Nephron progenitor cell (in vitro differentiated cells): ENCODE measurements at regions not wholly inside any gene's neighbourhood (a gene's known extent, or its start where the extent isn't known, plus 50 kb on each side); places are given as distances from the start of the nearest gene placed in this dataset.

Experiments
- DNase-seq: peaks from one replicate; pipeline ENCODE4 v3.0.0; 2021
- H3K27ac Mint-ChIP-seq: 2 replicates; pipeline ENCODE4 v1.8.0; 2021; ENCODE audit warnings: mild to moderate bottlenecking, moderate library complexity, mixed read lengths
- H3K27me3 Mint-ChIP-seq: 2 replicates; pipeline ENCODE4 v1.8.0; 2021; ENCODE audit warnings: mild to moderate bottlenecking, low read depth, mixed read lengths; ENCODE audit not compliant: poor library complexity
- H3K36me3 Mint-ChIP-seq: 2 replicates; pipeline ENCODE4 v1.8.0; 2021; ENCODE audit warnings: low read depth, mixed read lengths
- H3K4me1 Mint-ChIP-seq: 2 replicates; pipeline ENCODE4 v1.8.0; 2021; ENCODE audit warnings: mixed read lengths
- H3K4me3 Mint-ChIP-seq: 2 replicates; pipeline ENCODE4 v1.8.0; 2021; ENCODE audit warnings: mild to moderate bottlenecking, moderate library complexity, mixed read lengths
- H3K9me3 Mint-ChIP-seq: 2 replicates; pipeline ENCODE4 v1.8.0; 2021; ENCODE audit warnings: mild to moderate bottlenecking, moderate library complexity, mixed read lengths
- CTCF ChIP-seq: fragments of 200-600 bp; sonication (generic); IDR thresholded peaks from 2 replicates; pipeline ENCODE4 v1.5.0; 2021; ENCODE audit warnings: antibody characterized with exemption

- Mint-ChIP-seq H3K27me3 (no peaks in the 10 kb centered on the region), H3K27ac (no peak overlapping the region), H3K9me3 (peaks cover 6% of the 10 kb centered on the region), H3K4me3 (no peak overlapping the region), H3K4me1 (peaks cover 4% of the 10 kb centered on the region), H3K36me3 (no peaks in the 10 kb centered on the region)
- DNase-seq = no peak
- TF ChIP-seq CTCF = no peak
Measured at GRCh38 chr13:53775807-53776206, 747.2 kb downstream of the OLFM4 start.

GRCh38 chr13:53778937-53779336 is 750.3 kb downstream of the OLFM4 start:
- Mint-ChIP-seq H3K4me1 (peaks cover 33% of the 10 kb centered on the region), H3K27ac (no peak overlapping the region), H3K36me3 (no peaks in the 10 kb centered on the region), H3K27me3 (no peaks in the 10 kb centered on the region), H3K4me3 (no peak overlapping the region), H3K9me3 (no peaks in the 10 kb centered on the region)
- no peak for DNase-seq
- TF ChIP-seq CTCF = no peak

GRCh38 chr13:53781941-53782340 is 753.3 kb downstream of the OLFM4 start:
- peak; percentile 8 for DNase-seq
- TF ChIP-seq CTCF = no peak
- peak overlapping the region; percentile 70 for H3K4me3 Mint-ChIP-seq
- H3K27ac Mint-ChIP-seq = no peak overlapping the region
- H3K36me3 Mint-ChIP-seq = no peaks in the 10 kb centered on the region
- peaks cover 4% of the 10 kb centered on the region for H3K9me3 Mint-ChIP-seq
- H3K4me1 Mint-ChIP-seq = peaks cover 43% of the 10 kb centered on the region
- H3K27me3 Mint-ChIP-seq = peaks cover 2% of the 10 kb centered on the region

- peak; percentile 44 for DNase-seq
- TF ChIP-seq CTCF = peak; percentile 66
- H3K4me1 Mint-ChIP-seq = peaks cover 43% of the 10 kb centered on the region
- H3K27ac Mint-ChIP-seq = no peak overlapping the region
- H3K36me3 Mint-ChIP-seq = no peaks in the 10 kb centered on the region
- peaks cover 4% of the 10 kb centered on the region for H3K9me3 Mint-ChIP-seq
- peaks cover 2% of the 10 kb centered on the region for H3K27me3 Mint-ChIP-seq
- H3K4me3 Mint-ChIP-seq = peak overlapping the region; percentile 70
Measured at GRCh38 chr13:53782488-53782961, 753.9 kb downstream of the OLFM4 start.

- DNase-seq = peak; percentile 2
- H3K36me3 Mint-ChIP-seq = no peaks in the 10 kb centered on the region
- peaks cover 4% of the 10 kb centered on the region for H3K9me3 Mint-ChIP-seq
- no peak for TF ChIP-seq CTCF
- H3K4me1 Mint-ChIP-seq = peaks cover 43% of the 10 kb centered on the region
- H3K4me3 Mint-ChIP-seq = no peak overlapping the region
- no peak overlapping the region for H3K27ac Mint-ChIP-seq
- peaks cover 2% of the 10 kb centered on the region for H3K27me3 Mint-ChIP-seq
Measured at GRCh38 chr13:53783471-53783870, 754.9 kb downstream of the OLFM4 start.

- Mint-ChIP-seq H3K4me1 (peaks cover 17% of the 10 kb centered on the region), H3K27ac (no peak overlapping the region), H3K9me3 (peaks cover 4% of the 10 kb centered on the region), H3K4me3 (no peak overlapping the region), H3K27me3 (peaks cover 2% of the 10 kb centered on the region), H3K36me3 (no peaks in the 10 kb centered on the region)
- no peak for DNase-seq
- no peak for TF ChIP-seq CTCF
Measured at GRCh38 chr13:53788286-53788685, 759.7 kb downstream of the OLFM4 start.
